ENCODE measurements at regions not wholly inside any gene's neighbourhood (a gene's known extent, or its start where the extent isn't known, plus 50 kb on each side); places are given as distances from the start of the nearest gene placed in this dataset.
"Not testable (repeated sequence)": the region's sequence is repeated elsewhere in the genome, so short reads cannot be mapped to it uniquely, and the experiment has no call there.

- DNase-seq, result no peak
Measured at GRCh38 chr3:25897019-25897418, 107.1 kb downstream of the OXSM start.

DNA sequence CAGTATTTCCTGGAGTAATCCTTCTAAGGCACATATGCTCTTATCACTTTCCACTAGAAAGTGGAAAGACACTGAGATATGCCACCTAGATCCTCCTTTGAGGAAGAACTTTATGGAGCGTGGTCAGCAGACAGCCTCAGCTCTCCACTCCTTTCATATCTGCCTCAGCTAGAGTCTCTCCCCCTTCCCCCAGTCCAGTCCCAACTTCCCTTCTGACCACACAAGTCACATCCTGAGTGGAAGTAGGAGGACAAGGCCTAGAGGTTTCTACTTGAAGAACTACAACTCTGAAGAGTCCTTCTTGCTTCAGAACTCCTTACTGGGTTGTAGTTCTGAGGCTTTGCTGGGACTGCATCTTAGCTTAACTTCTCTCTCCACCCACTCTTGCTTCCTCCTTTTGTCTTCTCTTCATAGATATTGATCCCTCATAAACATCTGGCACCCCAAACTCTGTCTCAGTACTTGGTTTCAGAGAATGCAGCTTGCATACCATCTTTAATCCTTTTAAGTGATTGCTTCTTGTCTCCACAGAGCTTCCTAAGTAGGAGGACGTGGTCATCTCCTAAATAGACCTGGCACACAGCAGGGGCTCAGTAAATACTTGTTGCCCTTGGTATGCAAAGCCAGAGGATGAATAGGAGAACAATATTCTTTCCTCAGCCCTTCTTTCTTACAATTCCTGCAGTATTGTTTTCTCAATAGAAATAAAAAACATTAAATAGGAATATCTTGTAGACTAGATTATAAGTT lies 109.6 kb downstream of the OXSM start:
- DNase-seq, result no peak

DNA sequence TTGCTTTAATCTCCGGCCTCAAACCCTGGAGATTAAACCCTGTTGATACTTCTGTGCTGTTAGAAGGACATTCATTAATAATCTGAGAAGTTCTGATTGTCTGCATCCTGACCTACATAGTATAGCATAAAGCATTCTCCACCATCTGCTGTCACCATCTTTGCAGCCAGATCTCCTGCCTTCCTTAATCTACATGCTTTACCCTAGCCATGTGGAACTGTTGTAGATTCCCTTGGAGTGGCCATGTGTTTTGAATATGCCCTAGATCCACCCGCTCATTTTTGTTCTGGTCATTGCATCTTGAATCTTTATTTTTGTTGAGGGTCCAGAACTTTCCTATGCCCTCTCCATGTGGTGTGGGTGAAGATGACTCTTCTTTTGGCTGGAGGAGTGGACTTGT lies 110.3 kb downstream of the OXSM start:
- DNase-seq, result no peak

DNA sequence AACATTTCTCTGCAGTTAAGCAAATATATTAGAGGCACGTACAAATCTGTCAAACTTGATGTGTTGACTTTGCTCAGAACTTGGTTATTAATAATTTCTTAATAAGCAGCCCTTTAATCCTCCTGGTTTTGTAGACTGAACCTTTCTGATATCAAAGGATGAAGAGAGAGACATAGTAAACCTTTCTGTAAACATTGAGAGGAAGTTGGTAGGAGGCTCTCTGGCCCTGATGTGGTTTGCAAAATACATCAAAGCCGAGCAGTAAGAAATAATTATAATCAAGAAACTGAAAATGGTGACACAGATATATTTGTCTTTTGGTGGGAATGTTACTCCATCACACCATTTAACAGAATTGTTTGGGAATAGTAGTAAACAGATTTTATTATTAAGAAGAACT lies 111.9 kb downstream of the OXSM start:
- DNase-seq, result no peak

DNA sequence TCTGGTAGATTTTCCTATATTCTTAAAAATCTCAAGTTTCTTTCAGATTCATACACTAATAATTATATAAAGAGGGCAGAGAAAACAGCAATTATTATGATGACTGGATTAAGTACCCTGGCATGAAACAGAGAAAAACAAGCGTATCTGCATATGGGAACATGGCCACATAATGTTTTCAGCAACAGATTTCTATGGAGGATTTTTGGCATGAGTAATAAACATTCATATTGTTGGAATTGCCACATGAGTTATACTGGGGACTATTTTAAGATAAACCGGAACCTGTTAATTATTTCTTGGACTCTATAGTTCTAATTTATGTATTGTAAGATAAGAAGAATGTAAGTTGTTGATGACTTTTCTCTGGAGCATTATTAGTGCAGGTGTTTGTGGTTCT lies 112.7 kb downstream of the OXSM start:
- no peak for DNase-seq

DNA sequence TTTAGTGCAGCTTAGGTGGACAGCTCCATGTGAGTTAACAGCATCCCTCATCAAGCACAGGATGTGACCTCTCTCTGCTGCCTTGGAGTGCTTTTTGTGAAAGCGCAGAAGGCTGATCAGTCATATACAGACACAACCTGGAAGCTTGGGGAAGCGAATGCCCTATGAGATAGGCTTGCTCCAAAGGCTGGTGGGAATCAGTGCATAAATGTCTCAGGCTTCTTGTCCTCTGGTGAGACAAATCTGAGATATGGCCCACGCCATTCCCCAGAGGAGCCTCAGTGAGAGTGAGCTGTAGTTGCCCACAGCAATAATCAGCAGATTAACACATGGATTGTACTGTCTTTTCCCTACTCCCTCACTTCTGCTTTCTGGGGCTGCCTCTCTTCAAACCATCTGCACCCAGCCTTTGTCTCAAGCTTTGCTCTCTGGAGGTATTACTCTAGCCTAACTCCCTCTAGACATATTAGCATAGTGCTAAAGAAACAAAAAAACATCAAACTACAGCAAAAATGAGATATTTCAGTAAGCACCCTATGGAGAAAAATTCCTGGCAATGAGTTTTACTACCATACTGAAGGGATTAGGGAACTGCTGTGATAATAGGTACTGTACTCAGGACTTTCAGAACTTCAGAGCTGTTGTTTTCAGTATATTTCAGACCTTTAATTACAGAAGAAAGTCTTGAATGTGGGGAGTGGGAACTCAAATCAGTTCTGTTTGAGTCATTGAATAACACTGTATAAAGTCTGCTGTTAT lies 113.7 kb downstream of the OXSM start:
- DNase-seq, result no peak

DNA sequence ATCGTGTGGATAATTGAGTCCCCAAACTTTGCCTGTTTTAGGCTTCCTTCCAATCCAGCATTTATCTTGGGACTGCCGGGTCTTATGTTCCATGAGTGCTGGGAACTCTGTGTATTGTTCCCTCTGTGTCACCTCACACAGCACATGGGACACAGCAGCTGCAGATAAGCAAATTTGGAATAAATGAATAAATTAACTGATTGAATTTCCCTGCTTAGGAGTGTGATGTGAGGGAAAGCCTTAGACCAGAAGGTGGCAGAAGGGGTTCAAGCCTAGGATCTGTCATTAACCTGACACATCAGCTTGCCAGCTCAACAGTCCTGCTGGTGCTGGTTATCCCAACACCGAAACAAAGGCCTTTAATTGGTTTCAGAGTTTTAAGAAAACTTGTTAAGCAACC lies 114.3 kb downstream of the OXSM start:
- DNase-seq, result no peak

- DNase-seq, result no peak
Measured at GRCh38 chr3:25906132-25906906, 116.4 kb downstream of the OXSM start.

DNA sequence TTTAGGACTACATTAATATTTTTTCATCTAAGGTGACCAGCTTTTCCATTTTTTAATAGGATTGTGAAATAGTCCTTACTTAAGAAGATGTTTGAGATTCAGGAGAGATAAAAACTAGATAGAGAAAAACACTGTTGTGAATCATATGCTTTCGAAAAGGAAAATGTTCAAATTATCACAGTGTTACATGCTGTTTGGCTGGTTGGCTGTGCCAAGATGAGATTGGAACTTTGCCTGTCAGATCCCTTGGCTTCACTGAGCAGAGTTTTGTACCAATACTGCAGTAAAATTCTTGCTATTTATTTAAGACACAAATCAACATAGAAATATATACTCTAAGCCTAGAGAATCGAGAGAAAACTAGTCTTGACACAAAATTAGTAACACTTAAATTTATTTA lies 117.2 kb downstream of the OXSM start:
- no peak for DNase-seq

DNA sequence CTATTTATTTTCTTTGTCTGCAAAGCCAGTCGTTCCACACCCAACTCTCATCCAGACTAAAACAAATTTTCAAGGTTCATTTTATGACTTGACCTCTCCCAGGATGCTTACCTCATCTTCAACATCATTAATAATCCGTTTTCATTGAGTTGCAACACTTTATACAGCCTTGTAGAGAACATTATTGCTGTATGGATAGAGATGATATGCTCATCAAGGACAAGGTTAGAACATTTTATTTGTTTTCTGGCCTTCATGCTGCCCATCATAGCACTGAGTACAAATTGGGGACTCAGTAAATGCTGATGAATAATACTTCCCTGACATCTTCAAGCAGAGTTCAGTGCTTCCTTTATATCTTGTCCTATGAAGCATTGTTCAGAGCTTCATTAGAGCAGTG lies 120.2 kb downstream of the OXSM start:
- no peak for DNase-seq

DNA sequence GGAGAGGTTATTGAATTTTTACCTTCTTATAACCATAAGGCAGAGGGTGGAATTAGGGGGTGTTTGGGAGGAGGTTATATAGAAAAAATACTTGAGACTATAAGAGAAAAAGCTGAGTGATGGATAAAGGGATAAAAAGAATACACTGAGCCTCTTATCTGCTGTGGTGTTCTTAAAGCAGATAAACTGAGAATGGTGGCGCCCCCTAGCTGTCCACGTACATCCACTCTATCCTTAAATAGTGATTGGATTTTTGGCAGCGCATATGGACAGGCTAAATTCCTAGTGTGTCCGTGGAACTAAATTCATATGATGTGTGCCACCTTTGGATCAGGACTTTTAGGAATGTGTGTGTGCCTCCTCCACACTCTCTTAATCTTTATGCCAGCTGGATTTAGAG lies 121.1 kb downstream of the OXSM start:
- no peak for DNase-seq

GRCh38 chr3:25911525-25912295 lies 121.8 kb downstream of the OXSM start:
- DNase-seq, result no peak

- no peak for DNase-seq
Measured at GRCh38 chr3:25913179-25913578, 123.3 kb downstream of the OXSM start.

DNA sequence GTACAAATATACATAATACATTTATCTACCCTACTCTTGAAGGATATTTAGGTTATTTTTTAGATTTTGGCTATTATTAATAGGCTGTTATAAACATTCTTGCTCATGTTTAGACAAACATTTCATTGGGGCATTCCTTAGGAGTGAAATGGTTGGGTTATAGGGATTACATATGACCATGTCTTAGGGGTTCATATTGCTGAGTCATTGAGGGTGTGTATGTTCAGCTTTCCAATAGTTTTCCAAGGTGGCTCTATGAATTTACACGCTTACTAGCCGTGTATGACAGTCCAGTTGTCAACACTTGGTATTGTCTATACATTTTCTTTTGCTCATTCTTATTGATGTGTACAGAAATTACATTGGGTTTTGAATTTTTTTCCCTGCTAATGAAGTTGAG lies 125.8 kb downstream of the OXSM start:
- DNase-seq, result no peak

DNA sequence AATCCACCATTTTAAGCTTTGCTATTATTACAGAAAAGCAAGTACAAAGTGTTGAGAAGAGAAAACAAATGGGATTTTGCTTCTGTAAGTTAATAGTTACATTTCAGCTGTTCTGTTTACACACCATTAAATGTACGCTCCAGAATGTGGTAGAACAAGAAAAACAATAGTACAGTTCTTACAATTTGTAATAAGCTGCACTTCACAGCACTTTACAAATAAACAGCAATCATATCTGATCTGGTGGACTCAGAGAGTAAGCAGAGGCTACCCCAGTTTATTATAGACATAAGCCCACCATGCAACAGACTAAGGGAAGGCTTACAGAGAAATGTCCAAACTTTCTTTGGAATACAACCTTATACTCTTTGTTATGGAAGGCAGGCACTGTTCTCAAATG lies 126.4 kb downstream of the OXSM start:
- no peak for DNase-seq

GRCh38 chr3:25931967-25932366 lies 142.1 kb downstream of the OXSM start:
- DNase-seq, result not testable (repeated sequence)

GRCh38 chr3:25938566-25939325 lies 148.9 kb downstream of the OXSM start:
- no peak for DNase-seq

DNA sequence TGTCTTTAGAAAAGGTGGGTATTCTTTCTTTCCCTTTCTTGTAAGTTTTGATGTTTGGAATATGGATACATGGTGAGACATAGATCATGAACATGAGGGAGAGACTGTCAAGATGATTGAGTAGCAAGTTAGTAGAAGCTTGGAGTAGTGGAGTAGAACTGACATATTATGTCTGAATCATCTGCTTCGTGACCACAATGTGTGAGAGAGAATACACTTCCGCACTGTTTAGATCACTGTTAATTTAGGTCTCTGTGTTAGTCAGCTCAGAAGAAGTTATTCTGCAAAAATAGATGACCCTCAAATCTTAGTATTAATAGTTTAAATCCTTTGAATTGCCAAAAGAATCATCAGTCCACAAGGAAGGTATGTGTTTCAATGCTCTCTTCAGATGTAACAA lies 151.0 kb downstream of the OXSM start:
- no peak for DNase-seq

DNA sequence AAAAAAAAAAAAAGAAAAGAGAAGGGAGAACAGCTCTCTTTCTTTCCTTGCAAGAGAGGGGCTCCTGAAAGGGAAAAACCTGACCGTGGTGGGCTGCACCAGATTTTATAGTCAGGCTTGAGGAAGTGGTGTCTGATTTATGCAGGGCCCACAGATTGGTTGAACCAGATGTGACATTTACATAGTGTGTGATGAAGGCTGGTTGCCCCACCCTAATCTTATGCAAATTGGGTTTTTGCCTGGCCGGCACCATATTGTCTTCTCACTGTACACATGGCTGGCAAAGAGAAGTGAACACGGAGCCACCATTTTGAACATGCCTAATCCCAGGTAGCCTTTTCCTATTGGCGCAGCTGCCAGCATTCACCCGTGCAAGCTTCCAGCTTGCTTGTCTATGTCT lies 154.4 kb downstream of the OXSM start:
- no peak for DNase-seq

GRCh38 chr3:25945366-25945765 lies 155.5 kb downstream of the OXSM start:
- DNase-seq, result no peak

DNA sequence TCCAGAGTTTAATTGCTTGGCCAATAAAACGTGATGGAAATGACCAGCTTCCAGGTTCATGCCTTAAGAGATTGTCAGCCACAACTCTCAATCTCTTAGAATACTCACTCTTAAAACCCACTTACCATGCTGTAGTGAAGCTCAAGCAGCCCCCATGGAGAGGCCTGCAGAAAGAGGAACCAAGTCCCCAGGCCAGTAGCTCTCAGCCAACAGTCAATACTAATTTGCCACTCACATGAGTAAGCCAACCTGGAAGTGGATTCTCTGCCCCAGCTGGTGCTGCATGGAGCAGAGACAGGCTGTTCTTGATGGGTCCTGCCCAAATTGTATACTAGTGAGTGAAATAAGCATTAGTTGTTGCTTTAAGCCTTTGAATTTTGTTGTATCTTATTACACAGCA lies 155.9 kb downstream of the OXSM start:
- DNase-seq, result no peak

DNA sequence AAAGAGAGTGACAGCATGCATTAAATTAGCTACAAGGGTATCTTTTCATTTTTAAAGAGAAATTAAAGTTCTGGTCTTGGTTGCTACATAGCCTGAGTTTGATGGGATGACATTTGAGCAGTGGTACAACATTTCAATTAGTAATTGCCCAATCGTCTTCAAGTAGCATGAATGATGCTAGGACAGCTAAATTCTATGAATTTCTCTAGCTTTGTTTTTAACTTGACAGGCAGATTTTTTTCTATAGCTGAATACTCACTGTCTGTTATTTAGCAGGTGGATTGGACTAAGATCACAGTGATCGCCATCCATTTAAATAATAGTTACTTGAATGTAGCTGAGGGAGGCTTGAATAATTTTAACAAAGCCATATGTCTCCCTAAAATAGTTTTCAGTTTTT lies 162.2 kb downstream of the OXSM start:
- no peak for DNase-seq
